WTC11 (cell line): ENCODE measurements at regions not wholly inside any gene's neighbourhood (a gene's known extent, or its start where the extent isn't known, plus 50 kb on each side); places are given as distances from the start of the nearest gene placed in this dataset.

Experiments
- ATAC-seq: fragments of 200-7000 bp; cut with Tn5 transposase; 2 replicates; pipeline ENCODE4 v1.10.0; 2021; ENCODE audit warnings: mild to moderate bottlenecking, moderate library complexity
- CTCF ChIA-PET: fragments of 300-600 bp; sonication (Branson Sonifier 250); formaldehyde crosslinking; loops from one replicate; lab custom pipeline; 2021; ENCODE audit warnings: antibody characterized with exemption; lab: Charles Lee
- POLR2A ChIA-PET: fragments of 350-600 bp; sonication (Branson Sonifier 250); formaldehyde crosslinking; loops from one replicate; lab custom pipeline; 2021; ENCODE audit warnings: antibody characterized with exemption; lab: Charles Lee
- DNase-seq: peaks from one replicate; pipeline ENCODE4 v3.0.0; 2021; ENCODE audit warnings: low spot score
- H3K27ac Mint-ChIP-seq: 2 replicates; pipeline ENCODE4 v1.8.0; 2021; ENCODE audit warnings: mixed read lengths
- H3K27me3 Mint-ChIP-seq: 2 replicates; pipeline ENCODE4 v1.8.0; 2021; ENCODE audit warnings: low read depth, mild to moderate bottlenecking, moderate library complexity, mixed read lengths
- H3K36me3 Mint-ChIP-seq: 2 replicates; pipeline ENCODE4 v1.8.0; 2021; ENCODE audit warnings: mixed read lengths
- H3K4me1 Mint-ChIP-seq: 2 replicates; pipeline ENCODE4 v1.8.0; 2022; ENCODE audit warnings: mixed read lengths
- H3K4me3 Mint-ChIP-seq: 2 replicates; pipeline ENCODE4 v1.8.0; 2021; ENCODE audit warnings: mild to moderate bottlenecking, moderate library complexity, mixed read lengths
- H3K9me3 Mint-ChIP-seq: 2 replicates; pipeline ENCODE4 v1.8.0; 2021; ENCODE audit warnings: mixed read lengths
- ARID4B ChIP-seq: sonication (generic); formaldehyde crosslinking; IDR thresholded peaks from 2 replicates; pipeline ENCODE4 v1.8.0; 2023; ENCODE audit warnings: missing genetic modification reagents, mild to moderate bottlenecking, borderline replicate concordance
- CBFB ChIP-seq: sonication (generic); formaldehyde crosslinking; IDR thresholded peaks from 2 replicates; pipeline ENCODE4 v1.8.1; 2022; ENCODE audit warnings: mild to moderate bottlenecking, low read depth, missing genetic modification reagents
- CREB1 ChIP-seq: sonication (generic); formaldehyde crosslinking; IDR thresholded peaks from 2 replicates; pipeline ENCODE4 v1.8.0; 2023; ENCODE audit warnings: mild to moderate bottlenecking, missing genetic modification reagents
- EMX1 ChIP-seq: fragments of 250-450 bp; sonication (Bioruptor Pico); IDR thresholded peaks from 2 replicates; pipeline ENCODE4 v1.8.0; 2021; ENCODE audit warnings: mild to moderate bottlenecking
- ETV6 ChIP-seq: sonication (generic); formaldehyde crosslinking; IDR thresholded peaks from 2 replicates; pipeline ENCODE4 v1.8.1; 2022; ENCODE audit warnings: mild to moderate bottlenecking, missing genetic modification reagents
- FOXP4 ChIP-seq: sonication (generic); formaldehyde crosslinking; IDR thresholded peaks from 2 replicates; pipeline ENCODE4 v1.8.0; 2022; ENCODE audit warnings: mild to moderate bottlenecking, missing genetic modification reagents
- IRF2 ChIP-seq: sonication (generic); formaldehyde crosslinking; IDR thresholded peaks from 2 replicates; pipeline ENCODE4 v1.8.0; 2022; ENCODE audit warnings: low read depth, missing genetic modification reagents, borderline replicate concordance
- JUN ChIP-seq: sonication (generic); formaldehyde crosslinking; IDR thresholded peaks from 2 replicates; pipeline ENCODE4 v1.8.0; 2023; ENCODE audit warnings: mild to moderate bottlenecking, missing genetic modification reagents
- MAX ChIP-seq: sonication (generic); formaldehyde crosslinking; IDR thresholded peaks from 2 replicates; pipeline ENCODE4 v1.8.0; 2022; ENCODE audit warnings: mild to moderate bottlenecking, missing genetic modification reagents
- MXD4 ChIP-seq: fragments of 250-450 bp; sonication (Bioruptor Pico); IDR thresholded peaks from 2 replicates; pipeline ENCODE4 v1.8.0; 2021; ENCODE audit warnings: mild to moderate bottlenecking, moderate library complexity, borderline replicate concordance
- NFE2L1 ChIP-seq: sonication (generic); formaldehyde crosslinking; IDR thresholded peaks from 2 replicates; pipeline ENCODE4 v1.8.1; 2023; ENCODE audit warnings: missing genetic modification reagents
- NFYB ChIP-seq: sonication (generic); formaldehyde crosslinking; conservative IDR thresholded peaks from 2 replicates; pipeline ENCODE4 v1.8.0; 2022; ENCODE audit warnings: low read depth, missing genetic modification reagents
- NR1H2 ChIP-seq: sonication (generic); formaldehyde crosslinking; IDR thresholded peaks from 2 replicates; pipeline ENCODE4 v1.9.0; 2021; ENCODE audit warnings: mild to moderate bottlenecking, moderate library complexity, missing genetic modification reagents
- NR2C2 ChIP-seq: sonication (generic); formaldehyde crosslinking; IDR thresholded peaks from 2 replicates; pipeline ENCODE4 v1.8.0; 2022; ENCODE audit warnings: mild to moderate bottlenecking, missing genetic modification reagents
- NR3C1 ChIP-seq: sonication (generic); formaldehyde crosslinking; conservative IDR thresholded peaks from 2 replicates; pipeline ENCODE4 v1.8.1; 2023; ENCODE audit warnings: low read depth, mild to moderate bottlenecking, missing genetic modification reagents
- SMAD4 ChIP-seq: sonication (generic); formaldehyde crosslinking; IDR thresholded peaks from 2 replicates; pipeline ENCODE4 v1.8.0; 2022; ENCODE audit warnings: mild to moderate bottlenecking, missing genetic modification reagents
- TCF7 ChIP-seq: sonication (generic); formaldehyde crosslinking; IDR thresholded peaks from 2 replicates; pipeline ENCODE4 v1.8.0; 2022; ENCODE audit warnings: mild to moderate bottlenecking, low read depth, missing genetic modification reagents, moderate library complexity
- TEAD1 ChIP-seq: sonication (generic); formaldehyde crosslinking; IDR thresholded peaks from 2 replicates; pipeline ENCODE4 v1.8.0; 2022; ENCODE audit warnings: mild to moderate bottlenecking, missing genetic modification reagents
- ZBTB43 ChIP-seq: sonication (generic); formaldehyde crosslinking; IDR thresholded peaks from 2 replicates; pipeline ENCODE4 v1.8.1; 2023; ENCODE audit warnings: mild to moderate bottlenecking, missing genetic modification reagents
- ZNF121 ChIP-seq: sonication (generic); formaldehyde crosslinking; IDR thresholded peaks from 2 replicates; pipeline ENCODE4 v1.8.0; 2023; ENCODE audit warnings: missing genetic modification reagents
- ZNF138 ChIP-seq: sonication (generic); formaldehyde crosslinking; conservative IDR thresholded peaks from 2 replicates; pipeline ENCODE4 v1.8.1; 2022; ENCODE audit warnings: mild to moderate bottlenecking, moderate library complexity, missing genetic modification reagents
- ZNF396 ChIP-seq: fragments of 250-450 bp; sonication (Bioruptor Pico); IDR thresholded peaks from 2 replicates; pipeline ENCODE4 v1.8.0; 2021; ENCODE audit warnings: mild to moderate bottlenecking, moderate library complexity, borderline replicate concordance
- ZNF423 ChIP-seq: fragments of 250-450 bp; sonication (Bioruptor Pico); IDR thresholded peaks from 2 replicates; pipeline ENCODE4 v2.1.2; 2022; ENCODE audit warnings: mild to moderate bottlenecking, moderate library complexity
- TF ChIP-seq, protein P1 (sequence below): fragments of 250-450 bp; sonication (Bioruptor Pico); conservative IDR thresholded peaks from 2 replicates; pipeline ENCODE4 v1.9.0; 2021; ENCODE audit warnings: mild to moderate bottlenecking

- peaks cover 34% of the 10 kb centered on the region for H3K36me3 Mint-ChIP-seq
- H3K4me3 Mint-ChIP-seq: no peak overlapping the region
- no peak overlapping the region for H3K27ac Mint-ChIP-seq
- H3K4me1 Mint-ChIP-seq: no peaks in the 10 kb centered on the region
- H3K27me3 Mint-ChIP-seq: no peaks in the 10 kb centered on the region
- ATAC-seq: no peak
- POLR2A ChIA-PET: no interaction called here
- CTCF ChIA-PET: no interaction called here
- TF ChIP-seq ZNF423 (CRISPR knock-in tag) (no peak), FOXP4 (CRISPR knock-in tag) (no peak), EMX1 (CRISPR knock-in tag) (no peak), ZNF138 (CRISPR knock-in tag) (no peak), TCF7 (CRISPR knock-in tag) (no peak), ZNF396 (no peak), MXD4 (CRISPR knock-in tag) (no peak), NR1H2 (CRISPR knock-in tag) (no peak), CREB1 (no peak), SMAD4 (CRISPR knock-in tag) (no peak), ZNF121 (CRISPR knock-in tag) (no peak), JUN (CRISPR knock-in tag) (no peak), NR3C1 (CRISPR knock-in tag) (no peak), TEAD1 (CRISPR knock-in tag) (no peak), ETV6 (CRISPR knock-in tag) (no peak), NFYB (no peak), ARID4B (CRISPR knock-in tag) (no peak), ZBTB43 (no peak)
- TF ChIP-seq, all 79 proteins: peak for 0
- peaks cover 63% of the 10 kb centered on the region for H3K9me3 Mint-ChIP-seq
- no peak for DNase-seq
These were observed 448.1 kb upstream of the CA10 start for GRCh38 chr17:52606590-52606989.

DNA sequence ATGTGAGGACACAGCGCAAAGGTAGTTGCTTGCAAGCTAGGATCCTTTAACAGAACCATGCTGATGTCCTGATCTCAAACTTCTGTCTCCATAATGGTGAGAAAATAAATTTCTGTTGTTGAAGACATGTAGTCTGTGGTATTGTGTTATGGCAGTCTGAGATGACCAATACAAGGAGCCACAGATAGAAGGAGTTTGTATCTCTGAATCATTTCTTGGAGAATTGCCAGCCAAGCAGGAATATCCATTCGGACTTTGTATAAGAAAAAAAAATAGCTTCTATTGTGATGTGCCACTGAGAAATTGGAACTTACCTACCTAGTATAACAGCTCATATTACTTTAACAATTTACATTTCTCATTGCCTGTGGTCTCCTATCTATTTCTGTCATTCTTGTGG, 447.6 kb upstream of the CA10 start:
- H3K4me3 Mint-ChIP-seq: no peak overlapping the region
- no peak for DNase-seq
- H3K27me3 Mint-ChIP-seq: no peaks in the 10 kb centered on the region
- peaks cover 62% of the 10 kb centered on the region for H3K9me3 Mint-ChIP-seq
- H3K36me3 Mint-ChIP-seq: peaks cover 34% of the 10 kb centered on the region
- ChIA-PET POLR2A (no interaction called here), CTCF (no interaction called here)
- H3K4me1 Mint-ChIP-seq: no peaks in the 10 kb centered on the region
- ATAC-seq: no peak
- H3K27ac Mint-ChIP-seq: no peak overlapping the region
- TF ChIP-seq NR2C2 (CRISPR knock-in tag) (no peak), NFE2L1 (CRISPR knock-in tag) (no peak), CBFB (CRISPR knock-in tag) (no peak), MAX (CRISPR knock-in tag) (no peak), ARID4B (CRISPR knock-in tag) (no peak), IRF2 (no peak)
- TF ChIP-seq, protein P1, sequence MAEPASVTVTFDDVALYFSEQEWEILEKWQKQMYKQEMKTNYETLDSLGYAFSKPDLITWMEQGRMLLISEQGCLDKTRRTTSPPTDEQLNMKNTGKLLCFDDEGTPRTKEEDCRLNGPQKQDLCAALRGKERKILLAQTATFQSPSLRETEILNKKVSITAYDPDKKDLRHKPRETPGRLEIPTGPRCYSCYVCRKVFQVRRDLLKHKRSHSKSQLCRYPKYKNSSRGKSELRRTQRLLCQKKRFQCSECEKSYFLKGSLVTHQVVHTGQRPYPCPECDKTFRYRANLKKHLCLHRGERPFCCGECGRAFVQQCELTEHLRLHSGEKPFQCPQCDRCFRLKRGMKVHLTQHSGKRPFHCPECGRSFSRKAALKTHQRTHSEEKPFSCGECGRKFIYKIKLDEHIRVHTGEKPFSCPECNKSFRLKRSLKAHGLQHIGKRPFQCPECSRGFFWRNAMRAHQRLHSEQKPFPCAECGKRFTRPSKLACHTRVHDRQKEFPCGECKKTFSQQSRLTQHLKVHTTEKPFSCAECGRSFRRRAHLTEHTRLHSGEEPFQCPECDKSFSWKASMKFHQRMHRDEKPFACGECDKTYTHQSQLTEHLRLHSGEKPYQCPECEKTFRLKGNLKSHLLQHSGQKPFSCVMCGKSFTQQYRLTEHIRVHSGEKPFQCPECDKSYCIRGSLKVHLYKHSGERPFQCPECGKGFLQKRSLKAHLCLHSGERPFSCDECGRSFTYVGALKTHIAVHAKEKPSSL: no peak
